ENCODE measurements at regions not wholly inside any gene's neighbourhood (a gene's known extent, or its start where the extent isn't known, plus 50 kb on each side); places are given as distances from the start of the nearest gene placed in this dataset.

DNA sequence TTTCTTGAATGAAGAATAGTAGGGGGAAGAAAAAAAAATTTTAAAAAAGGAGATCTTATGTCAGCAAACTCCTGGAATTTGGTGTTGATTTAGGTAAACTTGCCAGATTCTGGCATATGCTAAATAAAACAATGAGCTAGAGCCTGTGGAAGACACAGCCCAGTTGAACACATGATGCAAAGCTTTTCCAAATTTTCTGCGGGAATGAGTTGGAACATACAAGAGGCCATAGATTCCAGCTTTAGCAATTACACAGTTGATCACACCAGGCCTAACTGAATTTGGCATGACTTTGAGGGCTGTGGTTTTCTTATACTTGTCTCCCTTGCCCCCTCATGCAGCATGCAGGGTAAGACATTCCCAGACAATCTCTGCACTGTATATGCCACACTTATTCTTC is 297.0 kb downstream of the SH3GL2 start:
- DNase-seq: no peak
- POLR2A ChIA-PET: no interaction called here
- intact Hi-C loops (cut with micrococcal nuclease; ENCODE audit: unreplicated experiment): no loop called here
- Mint-ChIP-seq H3K36me3 (ENCODE audit: insufficient read depth, unreplicated experiment) (no peaks in the 10 kb centered on the region), H3K9me3 (ENCODE audit: unreplicated experiment) (peaks cover 9% of the 10 kb centered on the region), H3K4me1 (ENCODE audit: low read depth, unreplicated experiment) (no peaks in the 10 kb centered on the region), H3K4me3 (ENCODE audit: unreplicated experiment) (no peak overlapping the region), H3K27me3 (ENCODE audit: insufficient read depth, unreplicated experiment) (no peaks in the 10 kb centered on the region), H3K27ac (ENCODE audit: unreplicated experiment) (no peak overlapping the region)
- CTCF ChIA-PET: no interaction called here
- BruUV-seq (replicated peaks): no TSS peak
- Histone ChIP-seq H3K9me3 (no peaks in the 10 kb centered on the region), H3K27me3 (replicated peaks; ENCODE audit: control insufficient read depth, insufficient read depth, low read length) (no peaks in the 10 kb centered on the region), H3K4me1 (no peaks in the 10 kb centered on the region), H3K4me3 (ENCODE audit: low read depth, low read length) (no peak overlapping the region), H3K36me3 (ENCODE audit: control insufficient read depth, insufficient read depth, low read length) (no peaks in the 10 kb centered on the region)
- TF ChIP-seq, protein P1, sequence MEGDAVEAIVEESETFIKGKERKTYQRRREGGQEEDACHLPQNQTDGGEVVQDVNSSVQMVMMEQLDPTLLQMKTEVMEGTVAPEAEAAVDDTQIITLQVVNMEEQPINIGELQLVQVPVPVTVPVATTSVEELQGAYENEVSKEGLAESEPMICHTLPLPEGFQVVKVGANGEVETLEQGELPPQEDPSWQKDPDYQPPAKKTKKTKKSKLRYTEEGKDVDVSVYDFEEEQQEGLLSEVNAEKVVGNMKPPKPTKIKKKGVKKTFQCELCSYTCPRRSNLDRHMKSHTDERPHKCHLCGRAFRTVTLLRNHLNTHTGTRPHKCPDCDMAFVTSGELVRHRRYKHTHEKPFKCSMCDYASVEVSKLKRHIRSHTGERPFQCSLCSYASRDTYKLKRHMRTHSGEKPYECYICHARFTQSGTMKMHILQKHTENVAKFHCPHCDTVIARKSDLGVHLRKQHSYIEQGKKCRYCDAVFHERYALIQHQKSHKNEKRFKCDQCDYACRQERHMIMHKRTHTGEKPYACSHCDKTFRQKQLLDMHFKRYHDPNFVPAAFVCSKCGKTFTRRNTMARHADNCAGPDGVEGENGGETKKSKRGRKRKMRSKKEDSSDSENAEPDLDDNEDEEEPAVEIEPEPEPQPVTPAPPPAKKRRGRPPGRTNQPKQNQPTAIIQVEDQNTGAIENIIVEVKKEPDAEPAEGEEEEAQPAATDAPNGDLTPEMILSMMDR (IDR thresholded peaks at IDR 0.05; ENCODE audit: insufficient read depth in 1 of 2, low read depth in 1 of 2, low read length in 1 of 2, severe bottlenecking in 1 of 2, unreplicated experiment in 1 of 2): no peak

DNA sequence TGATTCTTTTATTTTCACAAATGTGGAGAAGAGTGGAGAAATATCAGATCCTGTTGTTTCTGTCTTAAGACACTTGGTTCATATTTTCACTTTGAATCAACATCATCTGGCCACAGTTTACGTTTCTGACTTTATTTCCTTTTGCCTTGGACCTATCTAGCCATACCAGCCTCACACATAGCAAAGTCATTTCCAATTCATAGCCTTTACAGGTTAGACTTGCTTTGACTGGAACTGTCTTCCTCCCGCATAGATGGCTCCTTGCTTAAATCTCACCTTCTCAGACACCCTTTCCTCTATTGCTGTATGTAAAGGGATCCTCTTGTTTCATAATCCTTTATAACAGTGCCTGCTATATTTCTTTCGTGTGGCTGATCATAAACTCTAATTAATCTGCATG is 297.8 kb downstream of the SH3GL2 start:
- ChIA-PET CTCF (no interaction called here), POLR2A (no interaction called here)
- intact Hi-C loops (cut with micrococcal nuclease; ENCODE audit: unreplicated experiment): no loop called here
- Histone ChIP-seq H3K9me3 (no peaks in the 10 kb centered on the region), H3K36me3 (ENCODE audit: control insufficient read depth, insufficient read depth, low read length) (no peaks in the 10 kb centered on the region), H3K4me1 (no peaks in the 10 kb centered on the region), H3K4me3 (ENCODE audit: low read depth, low read length) (no peak overlapping the region), H3K27me3 (replicated peaks; ENCODE audit: control insufficient read depth, insufficient read depth, low read length) (no peaks in the 10 kb centered on the region)
- Mint-ChIP-seq H3K9me3 (ENCODE audit: unreplicated experiment) (peaks cover 9% of the 10 kb centered on the region), H3K27me3 (ENCODE audit: insufficient read depth, unreplicated experiment) (no peaks in the 10 kb centered on the region), H3K27ac (ENCODE audit: unreplicated experiment) (no peak overlapping the region), H3K36me3 (ENCODE audit: insufficient read depth, unreplicated experiment) (no peaks in the 10 kb centered on the region), H3K4me1 (ENCODE audit: low read depth, unreplicated experiment) (no peaks in the 10 kb centered on the region), H3K4me3 (ENCODE audit: unreplicated experiment) (no peak overlapping the region)
- no TSS peak for BruUV-seq (replicated peaks)
- DNase-seq: no peak
- TF ChIP-seq, protein P1 (IDR thresholded peaks at IDR 0.05; ENCODE audit: insufficient read depth in 1 of 2, low read depth in 1 of 2, low read length in 1 of 2, severe bottlenecking in 1 of 2, unreplicated experiment in 1 of 2): no peak

DNA sequence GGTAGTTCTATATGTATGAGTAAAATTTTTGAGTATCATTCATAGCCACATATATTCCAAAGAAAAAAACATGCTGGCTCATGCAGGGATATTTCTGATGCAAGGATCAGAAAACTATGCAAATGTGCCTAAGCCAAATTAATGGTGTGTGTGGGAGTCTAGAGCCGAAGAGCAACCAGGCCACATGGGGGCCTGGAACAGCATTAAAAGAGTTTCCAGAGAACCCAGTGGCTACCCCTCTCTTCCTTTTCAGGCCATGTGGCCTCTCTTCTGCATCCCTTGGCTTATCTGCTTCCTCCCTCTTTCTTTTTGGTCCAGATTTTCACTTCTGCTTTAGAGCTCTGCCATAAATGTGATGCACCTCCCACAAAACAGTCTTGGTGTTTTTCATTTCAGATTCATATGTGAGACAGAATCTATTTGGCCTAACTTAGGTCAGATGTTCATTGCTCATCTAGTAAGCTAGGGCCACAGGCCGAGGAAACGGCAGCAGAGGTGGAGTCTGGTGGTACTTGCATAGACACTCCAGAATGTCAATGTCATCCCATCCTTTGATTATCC is 300.0 kb downstream of the SH3GL2 start:
- Mint-ChIP-seq H3K4me3 (ENCODE audit: unreplicated experiment) (no peak overlapping the region), H3K27ac (ENCODE audit: unreplicated experiment) (no peak overlapping the region), H3K4me1 (ENCODE audit: low read depth, unreplicated experiment) (no peaks in the 10 kb centered on the region), H3K27me3 (ENCODE audit: insufficient read depth, unreplicated experiment) (peaks cover 2% of the 10 kb centered on the region), H3K9me3 (ENCODE audit: unreplicated experiment) (peaks cover 5% of the 10 kb centered on the region), H3K36me3 (ENCODE audit: insufficient read depth, unreplicated experiment) (no peaks in the 10 kb centered on the region)
- Histone ChIP-seq H3K9me3 (no peaks in the 10 kb centered on the region), H3K4me1 (no peaks in the 10 kb centered on the region), H3K4me3 (ENCODE audit: low read depth, low read length) (no peak overlapping the region), H3K36me3 (ENCODE audit: control insufficient read depth, insufficient read depth, low read length) (no peaks in the 10 kb centered on the region), H3K27me3 (replicated peaks; ENCODE audit: control insufficient read depth, insufficient read depth, low read length) (no peaks in the 10 kb centered on the region)
- POLR2A ChIA-PET: no interaction called here
- TF ChIP-seq, protein P1 (IDR thresholded peaks at IDR 0.05; ENCODE audit: insufficient read depth in 1 of 2, low read depth in 1 of 2, low read length in 1 of 2, severe bottlenecking in 1 of 2, unreplicated experiment in 1 of 2): no peak
- no TSS peak for BruUV-seq (replicated peaks)
- CTCF ChIA-PET: no interaction called here
- DNase-seq: no peak
- intact Hi-C loops (cut with micrococcal nuclease; ENCODE audit: unreplicated experiment): no loop called here
